ENCODE measurements at regions not wholly inside any gene's neighbourhood (a gene's known extent, or its start where the extent isn't known, plus 50 kb on each side); places are given as distances from the start of the nearest gene placed in this dataset.

DNA sequence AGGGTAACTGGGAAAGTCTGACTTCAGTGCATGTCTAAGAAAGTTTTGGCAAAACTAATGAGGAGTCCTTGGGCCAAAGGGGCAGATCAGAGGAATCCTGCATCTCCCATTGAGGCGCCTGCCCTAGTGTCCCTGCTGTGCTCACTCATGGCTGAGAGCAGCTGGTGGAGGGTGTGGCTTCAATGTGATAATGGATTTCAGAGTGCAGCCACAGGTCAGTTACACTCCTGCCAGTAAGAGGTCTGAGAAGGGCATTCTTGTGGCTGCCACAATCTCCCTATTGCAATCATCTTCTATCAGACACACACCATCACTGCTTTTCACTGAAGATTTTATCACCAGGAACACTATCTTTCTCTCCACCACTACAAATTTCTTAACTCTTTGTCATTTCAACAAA is 457.1 kb downstream of the MID1IP1 start:
- no CpG with 5 or more reads among the region's 1 CpG for WGBS (ENCODE audit: extremely low coverage, insufficient coverage, low lambda C conversion rate)
- H3K27me3 ChIP-seq (ENCODE audit: insufficient read depth, low read length, poor library complexity): no peaks in the 10 kb centered on the region
- no peak overlapping the region for H3K4me2 ChIP-seq (ENCODE audit: low read length)
- peak; percentile 65 for DNase-seq
- H2BK120ac ChIP-seq (ENCODE audit: low read depth, low read length): no peak overlapping the region
- no peak overlapping the region for H3K23ac ChIP-seq (ENCODE audit: low read length)
- no peak overlapping the region for H3K56ac ChIP-seq (ENCODE audit: low read length)
- no peak overlapping the region for H2BK15ac ChIP-seq (replicated peaks; ENCODE audit: low read depth)
- H3K36me3 ChIP-seq (ENCODE audit: control insufficient read depth, insufficient read depth, low read length): no peaks in the 10 kb centered on the region
- H3K27ac ChIP-seq (ENCODE audit: low read depth, low read length): no peak overlapping the region
- H4K8ac ChIP-seq (ENCODE audit: low read depth, low read length): no peak overlapping the region
- no peak overlapping the region for H3K18ac ChIP-seq (ENCODE audit: low read length)
- no peak overlapping the region for H3K9ac ChIP-seq (ENCODE audit: low read length)
- H3K4me3 ChIP-seq (ENCODE audit: low read length): no peak overlapping the region
- H2BK5ac ChIP-seq (ENCODE audit: low read length): peak overlapping the region; percentile 27
- H3K79me1 ChIP-seq (ENCODE audit: low read length): no peaks in the 10 kb centered on the region
- peaks cover 2% of the 10 kb centered on the region for H3K4me1 ChIP-seq (ENCODE audit: control insufficient read depth, low read depth, low read length)
- no peaks in the 10 kb centered on the region for H3K79me2 ChIP-seq (ENCODE audit: control insufficient read depth, insufficient read depth, low read length)
- H4K5ac ChIP-seq (ENCODE audit: low read length): no peak overlapping the region
- no peak overlapping the region for H3K4ac ChIP-seq (ENCODE audit: low read depth, low read length)
- H2AK5ac ChIP-seq (ENCODE audit: low read length): no peak overlapping the region

DNA sequence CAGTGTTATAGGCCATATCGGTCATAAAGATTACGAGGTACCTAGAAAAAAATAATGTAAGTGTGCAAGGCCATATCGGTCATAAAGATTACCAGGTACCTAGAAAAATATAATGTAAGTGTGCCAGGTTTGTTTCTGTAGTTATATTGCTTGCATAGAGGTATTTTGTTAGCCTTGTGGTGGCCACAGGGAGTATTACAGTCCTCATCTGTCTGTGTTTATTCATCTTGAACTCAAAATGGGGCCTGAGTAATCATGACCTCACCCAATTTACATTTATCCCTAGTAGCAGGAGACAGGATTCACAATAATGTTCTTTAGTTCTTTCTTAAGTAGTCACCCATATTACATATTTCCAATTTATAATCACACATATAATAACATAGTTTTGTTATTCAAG is 459.7 kb downstream of the MID1IP1 start:
- Histone ChIP-seq H3K18ac (ENCODE audit: low read length) (no peak overlapping the region), H3K4me3 (ENCODE audit: low read length) (no peak overlapping the region), H2BK5ac (ENCODE audit: low read length) (no peak overlapping the region), H3K4me1 (ENCODE audit: control insufficient read depth, low read depth, low read length) (peaks cover 2% of the 10 kb centered on the region), H2BK15ac (replicated peaks; ENCODE audit: low read depth) (no peak overlapping the region), H4K8ac (ENCODE audit: low read depth, low read length) (no peak overlapping the region), H3K4ac (ENCODE audit: low read depth, low read length) (no peak overlapping the region), H3K36me3 (ENCODE audit: control insufficient read depth, insufficient read depth, low read length) (no peaks in the 10 kb centered on the region), H3K79me2 (ENCODE audit: control insufficient read depth, insufficient read depth, low read length) (no peaks in the 10 kb centered on the region), H3K4me2 (ENCODE audit: low read length) (no peak overlapping the region), H3K23ac (ENCODE audit: low read length) (no peak overlapping the region), H3K27me3 (ENCODE audit: insufficient read depth, low read length, poor library complexity) (no peaks in the 10 kb centered on the region), H3K9ac (ENCODE audit: low read length) (no peak overlapping the region), H2BK120ac (ENCODE audit: low read depth, low read length) (no peak overlapping the region), H3K79me1 (ENCODE audit: low read length) (no peaks in the 10 kb centered on the region), H3K56ac (ENCODE audit: low read length) (no peak overlapping the region), H2AK5ac (ENCODE audit: low read length) (no peak overlapping the region), H4K5ac (ENCODE audit: low read length) (no peak overlapping the region), H3K27ac (ENCODE audit: low read depth, low read length) (no peak overlapping the region)
- WGBS (ENCODE audit: extremely low coverage, insufficient coverage, low lambda C conversion rate): no CpG with 5 or more reads among the region's 3 CpGs
- no peak for DNase-seq

DNA sequence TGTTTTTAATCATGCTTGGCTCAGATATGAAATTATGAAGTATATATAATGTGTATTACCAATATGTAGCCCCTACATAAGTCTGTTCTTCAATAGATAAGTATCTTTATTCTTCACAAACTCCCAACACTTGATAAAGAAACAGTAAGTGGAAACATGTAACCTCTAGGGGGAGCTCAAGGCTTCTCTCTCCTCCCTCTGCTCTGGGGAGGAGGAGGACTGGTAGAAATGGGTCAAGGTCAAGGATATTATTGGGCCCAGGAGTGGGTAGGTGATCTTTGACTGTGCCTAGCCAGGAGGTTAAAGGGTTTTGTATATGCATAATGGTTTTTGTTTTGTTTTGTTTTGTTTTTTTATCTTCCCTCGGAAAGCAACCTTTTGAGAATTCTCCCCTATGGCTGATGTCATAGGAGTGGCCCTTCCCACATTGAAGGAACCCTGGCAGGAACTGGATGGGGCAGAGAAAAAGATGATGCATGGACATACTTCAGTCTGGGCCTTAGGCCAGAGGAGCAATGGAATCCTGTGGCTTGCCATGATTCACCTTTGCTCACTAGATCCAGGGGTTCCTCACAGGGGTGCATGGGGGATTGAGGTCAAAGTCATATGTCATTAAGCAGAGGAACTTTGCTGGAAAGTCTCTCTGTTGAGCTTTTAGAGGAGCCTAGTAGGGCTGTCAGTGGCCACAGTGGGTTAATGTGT is 460.3 kb downstream of the MID1IP1 start:
- Histone ChIP-seq H3K79me2 (ENCODE audit: control insufficient read depth, insufficient read depth, low read length) (no peaks in the 10 kb centered on the region), H2BK120ac (ENCODE audit: low read depth, low read length) (no peak overlapping the region), H3K36me3 (ENCODE audit: control insufficient read depth, insufficient read depth, low read length) (no peaks in the 10 kb centered on the region), H3K4ac (ENCODE audit: low read depth, low read length) (no peak overlapping the region), H3K18ac (ENCODE audit: low read length) (no peak overlapping the region), H3K27me3 (ENCODE audit: insufficient read depth, low read length, poor library complexity) (no peaks in the 10 kb centered on the region), H2BK15ac (replicated peaks; ENCODE audit: low read depth) (no peak overlapping the region), H4K8ac (ENCODE audit: low read depth, low read length) (no peak overlapping the region), H2AK5ac (ENCODE audit: low read length) (no peak overlapping the region), H3K4me2 (ENCODE audit: low read length) (no peak overlapping the region), H3K23ac (ENCODE audit: low read length) (no peak overlapping the region), H4K5ac (ENCODE audit: low read length) (no peak overlapping the region), H3K4me1 (ENCODE audit: control insufficient read depth, low read depth, low read length) (peaks cover 2% of the 10 kb centered on the region), H3K4me3 (ENCODE audit: low read length) (no peak overlapping the region), H3K9ac (ENCODE audit: low read length) (no peak overlapping the region), H3K79me1 (ENCODE audit: low read length) (no peaks in the 10 kb centered on the region), H3K27ac (ENCODE audit: low read depth, low read length) (no peak overlapping the region), H2BK5ac (ENCODE audit: low read length) (no peak overlapping the region), H3K56ac (ENCODE audit: low read length) (peak overlapping the region; percentile 57)
- peak; percentile 63 for DNase-seq
- WGBS (ENCODE audit: extremely low coverage, insufficient coverage, low lambda C conversion rate): no CpG with 5 or more reads among the region's 1 CpG

GRCh38 chrX:39262641-39263040 is 461.4 kb downstream of the MID1IP1 start:
- H3K36me3 ChIP-seq (ENCODE audit: control insufficient read depth, insufficient read depth, low read length): no peaks in the 10 kb centered on the region
- H2AK5ac ChIP-seq (ENCODE audit: low read length): no peak overlapping the region
- no peak overlapping the region for H2BK5ac ChIP-seq (ENCODE audit: low read length)
- no peaks in the 10 kb centered on the region for H3K79me1 ChIP-seq (ENCODE audit: low read length)
- H3K4ac ChIP-seq (ENCODE audit: low read depth, low read length): no peak overlapping the region
- no peak overlapping the region for H3K4me3 ChIP-seq (ENCODE audit: low read length)
- no peak overlapping the region for H2BK15ac ChIP-seq (replicated peaks; ENCODE audit: low read depth)
- H2BK120ac ChIP-seq (ENCODE audit: low read depth, low read length): no peak overlapping the region
- H3K27me3 ChIP-seq (ENCODE audit: insufficient read depth, low read length, poor library complexity): no peaks in the 10 kb centered on the region
- no peaks in the 10 kb centered on the region for H3K79me2 ChIP-seq (ENCODE audit: control insufficient read depth, insufficient read depth, low read length)
- no peak overlapping the region for H4K8ac ChIP-seq (ENCODE audit: low read depth, low read length)
- H3K4me1 ChIP-seq (ENCODE audit: control insufficient read depth, low read depth, low read length): peaks cover 2% of the 10 kb centered on the region
- H4K5ac ChIP-seq (ENCODE audit: low read length): no peak overlapping the region
- DNase-seq: no peak
- no peak overlapping the region for H3K23ac ChIP-seq (ENCODE audit: low read length)
- H3K4me2 ChIP-seq (ENCODE audit: low read length): no peak overlapping the region
- WGBS (ENCODE audit: extremely low coverage, insufficient coverage, low lambda C conversion rate): no CpG with 5 or more reads among the region's 2 CpGs
- H3K18ac ChIP-seq (ENCODE audit: low read length): no peak overlapping the region
- no peak overlapping the region for H3K9ac ChIP-seq (ENCODE audit: low read length)
- H3K56ac ChIP-seq (ENCODE audit: low read length): no peak overlapping the region
- no peak overlapping the region for H3K27ac ChIP-seq (ENCODE audit: low read depth, low read length)

DNA sequence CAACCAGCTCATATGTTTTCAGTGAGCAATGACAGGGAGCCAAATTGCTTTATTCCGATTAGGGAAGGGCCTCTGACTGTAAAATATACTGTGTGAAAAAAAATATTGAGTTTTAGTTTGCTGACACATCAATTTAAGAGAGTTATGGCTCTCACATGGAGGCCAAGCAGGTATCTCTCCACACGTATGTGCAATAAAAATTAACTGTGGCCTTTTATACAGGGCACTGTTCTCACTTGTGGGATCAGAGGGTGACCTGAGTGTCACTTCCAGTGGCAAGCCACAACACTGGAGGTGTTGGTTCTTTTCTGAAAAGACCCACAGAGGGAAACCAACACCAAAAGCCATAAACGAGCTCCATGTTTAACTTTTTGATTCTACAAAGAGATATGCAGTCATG is 462.8 kb downstream of the MID1IP1 start:
- H3K36me3 ChIP-seq (ENCODE audit: control insufficient read depth, insufficient read depth, low read length): no peaks in the 10 kb centered on the region
- H3K9ac ChIP-seq (ENCODE audit: low read length): no peak overlapping the region
- no peak overlapping the region for H3K4me3 ChIP-seq (ENCODE audit: low read length)
- no peak overlapping the region for H4K8ac ChIP-seq (ENCODE audit: low read depth, low read length)
- no peak overlapping the region for H3K18ac ChIP-seq (ENCODE audit: low read length)
- no peak overlapping the region for H3K23ac ChIP-seq (ENCODE audit: low read length)
- H3K4me2 ChIP-seq (ENCODE audit: low read length): no peak overlapping the region
- no peak overlapping the region for H2BK5ac ChIP-seq (ENCODE audit: low read length)
- WGBS (ENCODE audit: extremely low coverage, insufficient coverage, low lambda C conversion rate): no CpG with 5 or more reads among the region's 3 CpGs
- DNase-seq: no peak
- H4K5ac ChIP-seq (ENCODE audit: low read length): no peak overlapping the region
- H3K79me2 ChIP-seq (ENCODE audit: control insufficient read depth, insufficient read depth, low read length): no peaks in the 10 kb centered on the region
- H2BK15ac ChIP-seq (replicated peaks; ENCODE audit: low read depth): no peak overlapping the region
- H3K27me3 ChIP-seq (ENCODE audit: insufficient read depth, low read length, poor library complexity): no peaks in the 10 kb centered on the region
- H3K79me1 ChIP-seq (ENCODE audit: low read length): no peaks in the 10 kb centered on the region
- H2AK5ac ChIP-seq (ENCODE audit: low read length): no peak overlapping the region
- H3K56ac ChIP-seq (ENCODE audit: low read length): no peak overlapping the region
- no peak overlapping the region for H3K4ac ChIP-seq (ENCODE audit: low read depth, low read length)
- H2BK120ac ChIP-seq (ENCODE audit: low read depth, low read length): no peak overlapping the region
- H3K27ac ChIP-seq (ENCODE audit: low read depth, low read length): no peak overlapping the region
- H3K4me1 ChIP-seq (ENCODE audit: control insufficient read depth, low read depth, low read length): no peaks in the 10 kb centered on the region

GRCh38 chrX:39267176-39267575 is 465.9 kb downstream of the MID1IP1 start:
- Histone ChIP-seq H3K4ac (ENCODE audit: low read depth, low read length) (no peak overlapping the region), H2BK5ac (ENCODE audit: low read length) (no peak overlapping the region), H2AK5ac (ENCODE audit: low read length) (no peak overlapping the region), H3K79me1 (ENCODE audit: low read length) (no peaks in the 10 kb centered on the region), H3K36me3 (ENCODE audit: control insufficient read depth, insufficient read depth, low read length) (no peaks in the 10 kb centered on the region), H4K8ac (ENCODE audit: low read depth, low read length) (no peak overlapping the region), H3K4me2 (ENCODE audit: low read length) (no peak overlapping the region), H3K23ac (ENCODE audit: low read length) (no peak overlapping the region), H3K9ac (ENCODE audit: low read length) (no peak overlapping the region), H3K79me2 (ENCODE audit: control insufficient read depth, insufficient read depth, low read length) (no peaks in the 10 kb centered on the region), H3K56ac (ENCODE audit: low read length) (no peak overlapping the region), H3K4me1 (ENCODE audit: control insufficient read depth, low read depth, low read length) (no peaks in the 10 kb centered on the region), H3K27ac (ENCODE audit: low read depth, low read length) (no peak overlapping the region), H3K4me3 (ENCODE audit: low read length) (no peak overlapping the region), H3K27me3 (ENCODE audit: insufficient read depth, low read length, poor library complexity) (no peaks in the 10 kb centered on the region), H2BK15ac (replicated peaks; ENCODE audit: low read depth) (no peak overlapping the region), H2BK120ac (ENCODE audit: low read depth, low read length) (no peak overlapping the region), H4K5ac (ENCODE audit: low read length) (no peak overlapping the region), H3K18ac (ENCODE audit: low read length) (no peak overlapping the region)
- WGBS (ENCODE audit: extremely low coverage, insufficient coverage, low lambda C conversion rate): no CpG with 5 or more reads among the region's 2 CpGs
- DNase-seq: no peak
